ENCODE measurements at regions not wholly inside any gene's neighbourhood (a gene's known extent, or its start where the extent isn't known, plus 50 kb on each side); places are given as distances from the start of the nearest gene placed in this dataset.
"Not testable (repeated sequence)": the region's sequence is repeated elsewhere in the genome, so short reads cannot be mapped to it uniquely, and the experiment has no call there.

DNA sequence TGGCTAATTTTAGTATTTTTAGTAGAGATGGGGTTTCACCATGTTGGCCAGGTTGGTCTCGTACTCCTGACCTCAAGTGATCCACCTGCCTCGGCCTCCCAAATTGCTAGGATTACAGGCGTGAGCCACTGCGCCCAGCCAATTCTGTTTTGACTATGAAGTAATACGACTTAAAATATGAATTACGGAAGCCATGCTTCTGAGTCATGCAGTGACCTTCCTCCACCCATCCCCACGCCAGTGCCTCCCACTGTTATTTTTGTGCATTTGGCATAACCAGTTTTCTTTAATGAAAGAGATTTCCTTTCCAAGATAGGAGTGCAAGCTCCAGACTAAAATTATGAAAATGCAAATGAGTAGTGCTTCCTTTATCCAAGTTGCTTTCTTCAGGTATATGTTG, 101.0 kb upstream of the DAB2 start:
- DNase-seq: not testable (repeated sequence)

DNA sequence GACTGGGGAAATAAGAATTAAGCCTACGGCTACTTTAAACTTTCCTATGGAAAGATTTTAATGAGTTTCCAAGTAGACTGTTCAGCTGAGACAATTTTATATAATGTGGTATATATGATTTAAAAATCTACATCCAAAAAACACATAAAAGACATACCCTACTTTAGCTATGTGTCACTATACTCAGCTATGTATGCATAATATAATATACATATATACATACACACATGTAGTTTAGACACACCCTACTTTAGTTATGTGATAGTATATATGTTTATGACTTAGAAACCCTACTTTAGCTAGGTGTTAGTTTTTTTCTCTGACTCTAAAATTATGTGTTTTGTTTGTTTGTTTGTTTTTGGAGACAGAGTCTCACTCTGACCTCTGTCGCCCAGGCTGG, 100.5 kb upstream of the DAB2 start:
- DNase-seq: no peak

DNA sequence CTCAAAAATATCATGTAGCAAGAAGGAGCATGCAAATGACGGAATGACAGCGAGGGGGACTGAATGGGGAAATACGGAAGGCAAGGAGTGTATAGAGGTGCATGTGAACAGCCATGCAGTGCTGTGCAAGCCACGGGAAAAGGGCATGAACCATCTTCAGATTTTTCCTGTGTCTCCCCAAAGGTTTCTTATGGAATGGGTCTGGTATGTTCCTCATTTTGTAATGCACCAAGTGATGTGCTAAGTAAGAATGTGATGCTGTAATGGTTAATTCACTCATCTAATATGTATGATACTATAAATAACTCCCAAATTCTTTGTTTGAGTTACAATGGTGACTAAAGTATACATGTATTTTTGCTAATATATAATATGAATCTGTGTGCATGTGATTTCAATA, 99.0 kb upstream of the DAB2 start:
- DNase-seq: no peak

DNA sequence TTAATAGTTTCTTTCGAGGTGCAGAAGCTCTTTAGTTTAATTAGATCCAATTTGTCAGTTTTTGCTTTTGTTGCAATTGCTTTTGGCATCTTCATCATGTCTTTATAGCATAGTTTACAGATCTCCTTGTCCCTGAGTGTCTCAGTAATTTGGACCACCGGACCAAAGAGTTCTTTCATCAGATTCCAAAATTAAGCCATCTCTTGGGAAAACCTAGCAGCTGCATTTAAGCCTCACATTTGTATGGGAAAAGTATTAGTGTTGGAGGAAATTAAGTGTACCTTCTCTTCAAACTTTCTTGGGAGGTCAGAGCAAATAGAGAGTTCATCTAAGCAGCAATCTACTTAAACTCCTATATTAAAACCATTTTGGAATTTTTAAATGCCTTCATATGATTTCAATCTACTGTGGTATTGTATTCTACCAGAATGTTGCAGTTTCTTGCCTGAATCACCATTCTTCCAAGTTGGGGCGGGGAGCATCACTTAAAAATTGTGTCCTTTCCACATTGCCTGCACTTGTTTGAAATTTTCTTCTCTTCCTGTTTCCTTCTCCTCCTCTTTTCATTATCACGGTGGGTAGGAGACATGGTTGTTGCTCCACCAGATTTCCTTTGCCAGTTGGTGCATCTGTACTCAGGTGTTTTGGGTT, 97.3 kb upstream of the DAB2 start:
- DNase-seq: no peak

DNA sequence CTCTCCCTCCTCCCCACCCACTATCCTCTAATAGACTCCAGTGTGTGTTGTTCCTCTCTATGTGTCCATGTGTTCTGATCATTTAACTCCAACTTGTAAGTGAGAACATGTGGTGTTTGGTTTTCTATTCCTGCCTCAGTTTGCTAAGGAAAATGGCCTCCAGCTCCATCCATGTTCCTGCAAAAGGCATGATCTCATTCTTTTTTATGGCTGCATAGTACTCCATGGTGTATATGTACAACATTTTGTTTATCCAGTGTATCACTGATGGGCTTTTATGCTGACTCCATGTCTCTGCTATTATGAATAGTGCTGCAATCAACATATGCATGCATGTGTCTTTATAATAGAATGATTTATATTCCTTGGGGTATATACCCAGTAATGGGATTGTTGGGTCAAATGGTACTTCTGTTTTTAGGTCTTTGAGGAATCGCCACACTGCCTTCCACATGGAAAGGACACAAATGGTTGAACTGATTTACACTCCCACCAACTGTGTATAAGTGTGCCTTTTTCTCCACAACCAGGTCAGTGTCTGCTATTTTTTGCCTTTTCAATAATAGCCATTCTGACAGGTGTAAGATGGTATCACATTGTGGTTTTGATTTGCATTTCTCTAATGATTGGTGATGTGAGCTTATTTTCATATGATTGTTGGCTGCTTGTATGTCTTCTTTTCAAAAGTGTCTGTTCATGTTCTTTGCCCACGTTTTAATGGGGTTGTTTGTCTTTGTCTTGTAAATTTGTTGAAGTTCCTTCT, 96.5 kb upstream of the DAB2 start:
- DNase-seq: no peak

DNA sequence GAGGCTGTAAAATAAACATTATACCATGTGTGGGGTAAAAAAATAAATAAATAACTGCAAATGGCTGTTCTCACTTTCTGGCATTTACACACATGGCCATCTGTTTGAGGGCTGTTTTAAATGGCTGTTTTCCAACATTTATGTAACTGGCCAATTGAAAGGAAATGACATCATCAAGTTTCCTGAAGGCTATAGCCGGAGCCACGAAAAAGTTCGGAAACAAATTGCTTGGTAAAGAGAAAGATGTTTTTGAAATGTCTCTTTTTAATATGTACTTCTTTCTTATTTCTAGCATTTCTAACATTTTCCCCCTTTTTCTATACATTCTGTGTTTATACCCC, 95.4 kb upstream of the DAB2 start:
- no peak for DNase-seq

DNA sequence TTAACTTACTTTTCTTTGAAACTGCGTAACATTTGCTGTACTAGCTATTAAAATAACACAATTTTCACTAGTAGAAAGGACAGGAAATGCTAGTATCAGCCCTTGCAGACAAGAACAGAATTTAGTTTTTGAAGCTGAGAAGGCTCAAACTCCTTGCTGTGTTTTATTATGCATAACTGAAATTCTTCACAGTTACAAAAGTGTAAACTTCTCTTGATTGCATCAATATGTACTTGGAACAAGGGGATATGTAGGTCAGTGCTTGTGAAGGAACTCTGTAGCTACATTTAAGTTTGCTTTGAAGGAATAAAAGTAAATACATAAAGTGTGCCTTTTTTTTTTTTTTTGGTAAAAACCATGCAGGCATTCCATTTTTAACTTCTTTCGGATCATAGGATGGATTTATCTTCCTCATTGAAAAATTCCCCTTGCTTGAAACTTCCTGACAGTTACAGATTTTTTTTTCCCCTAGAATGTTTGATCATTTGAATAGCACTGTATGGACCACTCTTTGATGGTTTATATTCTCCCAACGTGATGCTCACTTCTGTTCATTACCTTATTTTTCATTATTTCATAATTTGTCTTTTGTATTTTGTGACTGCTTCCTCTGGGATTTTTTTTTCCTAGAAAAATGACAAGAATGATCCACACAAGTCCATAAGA, 94.9 kb upstream of the DAB2 start:
- no peak for DNase-seq

DNA sequence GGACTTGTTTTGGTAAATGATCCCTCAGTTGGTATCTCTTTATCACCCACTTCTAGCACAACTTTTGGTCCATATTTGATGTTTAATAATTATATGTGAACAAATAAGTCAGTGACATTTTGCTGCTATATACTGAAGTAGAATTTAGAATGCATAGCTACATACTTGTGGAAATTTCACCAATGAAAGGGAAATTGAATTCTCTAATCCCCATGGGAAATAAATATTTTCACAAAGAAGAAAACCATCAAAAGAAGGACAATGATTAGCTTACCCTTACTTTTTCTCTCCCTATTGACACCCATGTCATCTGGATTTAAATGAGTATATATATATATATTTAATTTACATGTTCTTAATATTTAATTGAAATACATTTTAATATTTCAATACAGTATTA, 94.3 kb upstream of the DAB2 start:
- DNase-seq: no peak

- no peak for DNase-seq
These were observed 93.7 kb upstream of the DAB2 start for GRCh38 chr5:39518516-39518915.

GRCh38 chr5:39517800-39518199, 93.0 kb upstream of the DAB2 start:
- DNase-seq: no peak

- DNase-seq: no peak
These were observed 91.1 kb upstream of the DAB2 start for GRCh38 chr5:39515881-39516280.

GRCh38 chr5:39513236-39513635, 88.5 kb upstream of the DAB2 start:
- no peak for DNase-seq

DNA sequence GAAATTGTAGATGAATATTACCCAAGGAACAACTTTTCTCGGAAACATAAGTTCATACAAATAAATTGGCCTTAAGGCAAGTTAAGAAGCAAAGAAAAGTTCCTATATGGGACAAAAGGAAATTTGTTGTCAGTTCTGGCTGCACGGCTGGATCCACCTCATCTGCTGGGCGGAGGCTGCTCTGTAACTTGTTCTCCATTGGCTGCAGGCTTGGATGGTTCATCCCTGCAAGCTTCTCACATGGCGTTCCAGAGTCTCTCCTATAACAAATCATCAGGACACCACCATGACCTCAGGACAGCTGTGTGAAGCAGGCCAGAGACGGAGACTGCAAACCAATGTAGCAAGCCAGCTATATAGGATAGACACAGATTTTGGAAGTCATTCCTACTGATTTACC, 81.4 kb upstream of the DAB2 start:
- no peak for DNase-seq

DNA sequence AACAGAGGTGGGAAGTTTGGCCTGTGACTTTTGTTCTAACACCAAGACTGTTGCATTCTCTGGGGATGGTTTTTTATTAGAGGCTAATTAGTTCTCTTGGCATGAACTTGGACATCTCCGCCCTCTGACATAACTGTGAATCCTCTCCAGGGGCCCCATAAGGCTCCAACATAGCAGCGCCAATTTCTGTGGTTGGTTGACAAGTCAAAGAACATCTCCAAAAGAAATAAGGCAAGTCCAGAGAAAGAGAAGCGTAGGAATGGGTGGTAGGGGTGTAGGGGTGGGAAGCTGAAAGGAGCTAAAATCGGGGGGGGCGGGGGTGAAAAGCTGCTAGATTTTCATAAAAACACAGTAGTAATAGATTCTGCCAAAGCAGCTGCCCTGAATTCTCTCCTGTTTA, 81.0 kb upstream of the DAB2 start:
- DNase-seq: no peak

GRCh38 chr5:39505363-39505762, 80.6 kb upstream of the DAB2 start:
- no peak for DNase-seq

- DNase-seq: no peak
These were observed 78.4 kb upstream of the DAB2 start for GRCh38 chr5:39503155-39503554.

DNA sequence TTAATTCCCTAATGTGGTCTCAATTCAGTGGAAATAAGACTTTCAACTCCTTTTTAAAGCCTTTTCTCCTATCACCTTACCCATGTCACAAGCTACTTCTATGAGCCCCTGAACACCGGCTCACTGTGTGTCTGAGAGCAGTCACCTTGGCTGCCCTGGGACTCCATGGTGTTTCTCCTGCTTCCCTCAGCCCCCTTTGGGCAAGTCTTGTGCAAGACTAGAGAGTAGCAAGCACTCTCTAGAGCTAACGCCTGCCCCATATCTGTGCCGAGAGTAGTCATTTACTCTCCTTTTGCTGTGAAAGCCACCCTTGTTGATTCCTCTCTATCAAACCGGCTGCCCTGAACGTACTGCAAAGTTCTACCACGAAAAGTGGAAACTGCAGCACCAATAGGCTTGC, 77.9 kb upstream of the DAB2 start:
- no peak for DNase-seq

DNA sequence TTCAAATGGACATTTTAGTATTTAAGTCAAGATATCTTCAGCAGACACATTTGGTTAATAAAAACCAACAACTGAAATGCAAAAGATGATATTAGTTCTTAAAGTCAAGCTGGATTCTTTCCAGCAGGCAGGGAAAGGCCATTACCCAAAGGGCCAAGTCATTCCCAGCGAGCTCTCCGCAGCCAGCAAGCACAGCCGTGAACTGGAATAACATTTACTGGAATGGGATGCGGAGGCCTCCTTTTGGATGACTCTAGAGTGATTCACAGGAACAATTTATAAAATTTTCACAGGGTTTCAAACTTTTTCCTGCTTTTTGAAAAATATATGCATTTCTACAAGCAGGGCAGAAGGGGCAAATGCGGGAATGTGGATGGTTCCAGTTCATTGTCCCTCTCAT, 76.6 kb upstream of the DAB2 start:
- no peak for DNase-seq

- DNase-seq: no peak
These were observed 75.9 kb upstream of the DAB2 start for GRCh38 chr5:39500551-39501175.

DNA sequence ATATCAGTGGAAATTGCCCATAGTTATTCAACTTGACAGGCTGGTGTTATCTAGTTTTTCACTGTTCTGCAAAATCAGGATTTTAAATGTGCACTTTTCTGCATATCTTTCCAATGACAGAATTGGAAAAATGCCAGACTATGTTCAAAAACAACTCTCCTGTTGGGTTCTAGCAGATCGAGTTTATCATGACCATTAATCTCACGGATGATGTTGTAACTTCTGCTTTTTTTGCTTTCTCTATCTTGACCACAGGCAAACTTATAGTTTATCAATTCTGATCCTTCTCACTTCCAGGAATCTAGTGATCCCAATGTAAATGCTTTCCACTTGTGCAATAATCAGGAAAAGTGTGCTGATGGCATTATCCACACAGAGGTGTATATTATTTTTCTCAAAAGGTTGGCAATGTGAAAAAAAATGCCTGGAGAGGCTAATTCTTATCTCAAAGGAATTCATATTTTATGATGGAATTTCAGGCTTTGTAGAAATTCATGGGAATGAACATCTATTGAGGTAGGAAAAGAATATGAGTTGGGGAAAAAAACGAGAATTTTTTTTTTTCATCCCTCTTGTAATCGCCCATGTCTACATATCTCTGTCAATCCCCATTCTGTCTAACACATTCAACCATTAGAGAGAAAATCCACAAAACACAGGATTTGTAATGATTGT, 73.6 kb upstream of the DAB2 start:
- DNase-seq: peak; percentile 52

DNA sequence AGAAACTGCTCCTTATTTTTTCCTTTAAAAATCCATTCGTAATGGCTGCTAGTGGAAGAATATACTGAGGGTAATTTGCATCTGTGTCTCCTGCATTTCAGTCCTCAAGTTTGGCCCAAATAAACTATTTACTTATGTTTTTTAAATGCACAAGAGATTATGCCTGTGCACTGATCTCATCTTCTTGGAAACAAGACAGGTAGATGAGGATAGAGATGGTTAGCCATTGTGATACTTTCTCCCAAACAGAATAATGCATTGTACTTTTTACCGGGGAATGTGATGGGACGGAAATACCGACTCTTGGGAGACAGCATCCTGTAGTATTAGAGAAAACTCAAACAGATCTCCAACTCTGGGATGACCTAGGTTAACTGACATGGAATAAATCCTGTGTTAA, 72.5 kb upstream of the DAB2 start:
- no peak for DNase-seq

DNA sequence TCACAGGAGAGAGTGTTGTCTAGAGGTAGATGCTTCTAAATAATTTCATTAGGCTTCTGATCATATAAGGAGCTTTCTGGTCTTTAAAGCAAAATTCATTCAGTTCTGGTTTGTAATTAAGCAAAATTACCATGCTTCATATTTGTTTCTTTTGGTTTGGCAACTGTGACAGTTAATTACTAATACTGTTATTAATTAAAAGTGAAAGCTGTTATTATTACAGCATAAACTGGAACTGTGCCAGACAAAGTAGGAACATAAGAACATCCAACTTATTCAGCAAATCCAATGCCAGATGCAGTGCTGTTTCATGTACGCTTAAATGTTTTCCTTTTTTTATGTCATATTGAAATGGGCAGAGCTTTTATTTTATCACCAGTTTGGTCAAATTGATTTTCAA, 70.4 kb upstream of the DAB2 start:
- DNase-seq: no peak

DNA sequence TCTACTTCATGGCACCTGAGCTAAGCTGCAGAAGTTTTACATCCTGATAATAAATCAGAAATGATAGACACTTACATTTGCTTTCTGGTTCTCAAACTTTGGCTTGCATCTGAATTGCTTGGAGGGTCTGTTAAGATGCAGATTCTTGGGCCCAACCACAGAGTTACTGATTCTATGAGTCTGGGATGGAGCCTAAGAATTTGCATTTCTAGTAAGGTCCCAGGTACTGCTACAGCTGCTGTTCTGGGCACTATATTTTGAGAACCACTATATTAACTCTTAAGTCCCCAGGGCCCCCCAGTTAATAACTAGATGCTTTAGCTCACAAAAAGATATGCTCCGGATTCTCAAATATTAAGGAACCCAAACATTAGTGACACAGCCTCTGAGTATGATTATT, 69.8 kb upstream of the DAB2 start:
- no peak for DNase-seq

GRCh38 chr5:39494107-39494510, 69.3 kb upstream of the DAB2 start:
- no peak for DNase-seq
